ENCODE measurements at regions not wholly inside any gene's neighbourhood (a gene's known extent, or its start where the extent isn't known, plus 50 kb on each side); places are given as distances from the start of the nearest gene placed in this dataset.

- Mint-ChIP-seq H3K4me3 (ENCODE audit: unreplicated experiment) (no peak overlapping the region), H3K4me1 (ENCODE audit: low read depth, unreplicated experiment) (peaks cover 29% of the 10 kb centered on the region), H3K9me3 (ENCODE audit: unreplicated experiment) (peaks cover 10% of the 10 kb centered on the region), H3K27ac (ENCODE audit: unreplicated experiment) (no peak overlapping the region), H3K27me3 (ENCODE audit: low read depth, unreplicated experiment) (no peaks in the 10 kb centered on the region), H3K36me3 (ENCODE audit: low read depth, unreplicated experiment) (no peaks in the 10 kb centered on the region)
- Histone ChIP-seq H3K9me3 (ENCODE audit: insufficient read depth, low read depth, low read length) (no peaks in the 10 kb centered on the region), H3K4me1 (ENCODE audit: insufficient read depth, low read length) (peaks cover 7% of the 10 kb centered on the region), H3K9ac (ENCODE audit: low read length) (no peak overlapping the region), H3K36me3 (ENCODE audit: insufficient read depth, low read length) (no peaks in the 10 kb centered on the region), H2AFZ (ENCODE audit: low read depth, low read length) (no peak overlapping the region), H3K79me2 (ENCODE audit: insufficient read depth, low read length) (no peaks in the 10 kb centered on the region), H4K20me1 (ENCODE audit: insufficient read depth, low read length) (no peaks in the 10 kb centered on the region), H3K4me2 (ENCODE audit: low read length) (no peak overlapping the region), H3K27ac (ENCODE audit: low read depth, low read length) (no peak overlapping the region), H3K27me3 (ENCODE audit: insufficient read depth, low read length) (no peaks in the 10 kb centered on the region), H3K4me3 (ENCODE audit: insufficient read depth, low read depth, low read length) (no peak overlapping the region)
- TF ChIP-seq EZH2 (IDR thresholded peaks at IDR 0.05; ENCODE audit: insufficient read depth, low read length) (no peak), CTCF (IDR thresholded peaks at IDR 0.05; ENCODE audit: insufficient read depth, low read depth, low read length) (no peak)
- DNase-seq (ENCODE audit: low read depth) (no peak), FAIRE-seq (no peak)
Observed at GRCh38 chr7:34342387-34342786, 315.6 kb upstream of the NPSR1 start.

- H3K4me1 ChIP-seq (ENCODE audit: insufficient read depth, low read length), result peaks cover 7% of the 10 kb centered on the region
- no peaks in the 10 kb centered on the region for H4K20me1 ChIP-seq (ENCODE audit: insufficient read depth, low read length)
- peaks cover 6% of the 10 kb centered on the region for H3K9me3 Mint-ChIP-seq (ENCODE audit: unreplicated experiment)
- H3K4me3 ChIP-seq (ENCODE audit: insufficient read depth, low read depth, low read length), result no peak overlapping the region
- no peak overlapping the region for H2AFZ ChIP-seq (ENCODE audit: low read depth, low read length)
- no peaks in the 10 kb centered on the region for H3K36me3 Mint-ChIP-seq (ENCODE audit: low read depth, unreplicated experiment)
- no peak overlapping the region for H3K27ac Mint-ChIP-seq (ENCODE audit: unreplicated experiment)
- FAIRE-seq, result peak; percentile 47
- H3K79me2 ChIP-seq (ENCODE audit: insufficient read depth, low read length), result no peaks in the 10 kb centered on the region
- no peak overlapping the region for H3K4me3 Mint-ChIP-seq (ENCODE audit: unreplicated experiment)
- H3K27me3 ChIP-seq (ENCODE audit: insufficient read depth, low read length), result no peaks in the 10 kb centered on the region
- TF ChIP-seq EZH2 (IDR thresholded peaks at IDR 0.05; ENCODE audit: insufficient read depth, low read length) (no peak), CTCF (IDR thresholded peaks at IDR 0.05; ENCODE audit: insufficient read depth, low read depth, low read length) (no peak)
- DNase-seq (ENCODE audit: low read depth), result no peak
- H3K9me3 ChIP-seq (ENCODE audit: insufficient read depth, low read depth, low read length), result no peaks in the 10 kb centered on the region
- peaks cover 26% of the 10 kb centered on the region for H3K4me1 Mint-ChIP-seq (ENCODE audit: low read depth, unreplicated experiment)
- H3K36me3 ChIP-seq (ENCODE audit: insufficient read depth, low read length), result no peaks in the 10 kb centered on the region
- no peak overlapping the region for H3K9ac ChIP-seq (ENCODE audit: low read length)
- no peaks in the 10 kb centered on the region for H3K27me3 Mint-ChIP-seq (ENCODE audit: low read depth, unreplicated experiment)
- no peak overlapping the region for H3K27ac ChIP-seq (ENCODE audit: low read depth, low read length)
- no peak overlapping the region for H3K4me2 ChIP-seq (ENCODE audit: low read length)
Observed at GRCh38 chr7:34343667-34344066, 314.4 kb upstream of the NPSR1 start.

DNA sequence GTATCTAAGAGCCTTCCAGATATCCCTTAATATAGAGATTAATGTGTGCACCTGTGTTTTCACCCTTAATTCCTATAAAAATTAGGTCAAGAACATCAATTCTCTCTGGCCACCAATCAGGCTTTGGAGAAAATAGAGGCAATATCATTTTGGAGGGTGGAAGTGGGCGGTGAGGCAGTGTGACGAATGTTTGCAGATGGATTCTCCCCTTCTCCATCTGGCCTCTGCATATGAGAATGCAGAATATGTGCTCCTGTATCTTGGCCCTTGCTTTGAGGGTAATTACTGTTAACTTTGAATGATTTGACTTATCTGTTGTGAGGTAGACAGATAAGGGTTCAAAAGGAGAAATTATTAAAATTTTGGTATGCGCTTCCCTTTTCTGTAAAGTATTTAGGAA, 304.0 kb upstream of the NPSR1 start:
- Histone ChIP-seq H3K4me2 (ENCODE audit: low read length) (no peak overlapping the region), H3K27me3 (ENCODE audit: insufficient read depth, low read length) (no peaks in the 10 kb centered on the region), H3K4me1 (ENCODE audit: insufficient read depth, low read length) (peaks cover 42% of the 10 kb centered on the region), H2AFZ (ENCODE audit: low read depth, low read length) (no peak overlapping the region), H3K4me3 (ENCODE audit: insufficient read depth, low read depth, low read length) (no peak overlapping the region), H3K79me2 (ENCODE audit: insufficient read depth, low read length) (no peaks in the 10 kb centered on the region), H3K36me3 (ENCODE audit: insufficient read depth, low read length) (no peaks in the 10 kb centered on the region), H3K9me3 (ENCODE audit: insufficient read depth, low read depth, low read length) (no peaks in the 10 kb centered on the region), H3K27ac (ENCODE audit: low read depth, low read length) (no peak overlapping the region), H3K9ac (ENCODE audit: low read length) (no peak overlapping the region), H4K20me1 (ENCODE audit: insufficient read depth, low read length) (no peaks in the 10 kb centered on the region)
- TF ChIP-seq EZH2 (IDR thresholded peaks at IDR 0.05; ENCODE audit: insufficient read depth, low read length), result no peak
- no peak for TF ChIP-seq CTCF (IDR thresholded peaks at IDR 0.05; ENCODE audit: insufficient read depth, low read depth, low read length)
- no peak overlapping the region for H3K4me3 Mint-ChIP-seq (ENCODE audit: unreplicated experiment)
- no peak overlapping the region for H3K27ac Mint-ChIP-seq (ENCODE audit: unreplicated experiment)
- no peaks in the 10 kb centered on the region for H3K36me3 Mint-ChIP-seq (ENCODE audit: low read depth, unreplicated experiment)
- peaks cover 42% of the 10 kb centered on the region for H3K4me1 Mint-ChIP-seq (ENCODE audit: low read depth, unreplicated experiment)
- no peaks in the 10 kb centered on the region for H3K27me3 Mint-ChIP-seq (ENCODE audit: low read depth, unreplicated experiment)
- peak; percentile 22 for DNase-seq (ENCODE audit: low read depth)
- FAIRE-seq, result no peak
- no peaks in the 10 kb centered on the region for H3K9me3 Mint-ChIP-seq (ENCODE audit: unreplicated experiment)
